ENCODE measurements at regions not wholly inside any gene's neighbourhood (a gene's known extent, or its start where the extent isn't known, plus 50 kb on each side); places are given as distances from the start of the nearest gene placed in this dataset.

DNA sequence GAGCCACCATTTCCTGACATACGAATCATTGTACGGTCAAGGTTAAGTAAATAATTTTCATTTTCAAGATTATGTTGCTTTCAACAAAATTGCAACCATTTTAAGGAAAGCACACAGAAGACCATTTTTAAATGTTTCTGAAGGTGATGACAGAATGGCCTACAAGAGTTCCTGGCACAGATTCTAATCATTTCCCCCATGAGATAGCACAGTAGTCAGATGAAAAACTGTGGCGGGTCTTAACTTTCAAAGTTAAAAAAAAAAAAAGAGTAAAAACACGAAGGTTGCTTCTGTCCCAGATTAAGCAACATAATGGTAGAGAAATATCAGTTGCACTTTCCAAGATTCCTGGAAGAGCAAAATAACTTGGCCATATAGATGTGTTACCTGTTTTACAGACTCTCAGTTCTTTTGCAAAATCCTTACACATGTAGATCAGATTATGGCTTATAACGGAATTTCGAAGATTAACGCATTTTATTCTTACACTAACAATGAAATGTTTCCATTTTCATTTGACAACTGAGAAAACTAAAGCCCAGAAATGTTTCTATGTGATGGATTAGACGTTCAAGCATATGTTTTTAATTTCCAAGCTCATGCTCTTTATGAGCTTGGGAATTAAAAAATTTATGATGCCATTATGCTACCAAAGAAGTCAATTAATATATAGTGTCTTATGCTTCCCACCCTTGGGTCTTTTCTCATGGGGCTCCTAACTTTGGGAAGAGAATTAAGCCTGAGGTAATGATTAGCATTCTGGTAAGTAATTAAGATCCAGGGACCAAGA lies 335.1 kb upstream of the CLNK start:
- TF ChIP-seq, protein P1, sequence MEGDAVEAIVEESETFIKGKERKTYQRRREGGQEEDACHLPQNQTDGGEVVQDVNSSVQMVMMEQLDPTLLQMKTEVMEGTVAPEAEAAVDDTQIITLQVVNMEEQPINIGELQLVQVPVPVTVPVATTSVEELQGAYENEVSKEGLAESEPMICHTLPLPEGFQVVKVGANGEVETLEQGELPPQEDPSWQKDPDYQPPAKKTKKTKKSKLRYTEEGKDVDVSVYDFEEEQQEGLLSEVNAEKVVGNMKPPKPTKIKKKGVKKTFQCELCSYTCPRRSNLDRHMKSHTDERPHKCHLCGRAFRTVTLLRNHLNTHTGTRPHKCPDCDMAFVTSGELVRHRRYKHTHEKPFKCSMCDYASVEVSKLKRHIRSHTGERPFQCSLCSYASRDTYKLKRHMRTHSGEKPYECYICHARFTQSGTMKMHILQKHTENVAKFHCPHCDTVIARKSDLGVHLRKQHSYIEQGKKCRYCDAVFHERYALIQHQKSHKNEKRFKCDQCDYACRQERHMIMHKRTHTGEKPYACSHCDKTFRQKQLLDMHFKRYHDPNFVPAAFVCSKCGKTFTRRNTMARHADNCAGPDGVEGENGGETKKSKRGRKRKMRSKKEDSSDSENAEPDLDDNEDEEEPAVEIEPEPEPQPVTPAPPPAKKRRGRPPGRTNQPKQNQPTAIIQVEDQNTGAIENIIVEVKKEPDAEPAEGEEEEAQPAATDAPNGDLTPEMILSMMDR (IDR thresholded peaks at IDR 0.05; ENCODE audit: low read length), result no peak
- no peak for TF ChIP-seq EZH2 (IDR thresholded peaks at IDR 0.05; ENCODE audit: borderline replicate concordance, low read length)

All from OCI-LY1 (cell line).